ENCODE measurements at regions not wholly inside any gene's neighbourhood (a gene's known extent, or its start where the extent isn't known, plus 50 kb on each side); places are given as distances from the start of the nearest gene placed in this dataset.

DNA sequence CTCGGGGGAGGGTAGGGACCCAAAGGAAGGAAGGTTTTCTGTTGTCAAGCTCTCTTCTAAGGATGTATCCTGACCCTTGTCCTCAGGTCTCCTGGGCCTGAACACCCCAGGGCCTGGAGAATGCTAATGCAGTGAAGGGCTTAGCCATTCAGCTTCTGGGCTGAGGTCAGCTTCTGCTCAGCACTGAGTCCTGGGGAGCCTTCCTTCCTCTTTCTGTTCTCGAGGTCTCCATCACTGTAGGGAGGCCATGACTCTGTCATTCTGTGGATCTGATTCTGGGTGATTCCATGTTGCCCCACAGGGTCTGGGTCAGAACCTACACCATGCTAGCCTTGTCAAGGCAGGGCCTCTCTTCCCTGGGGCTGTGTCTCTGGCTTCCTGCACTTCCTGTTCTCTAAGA is 712.7 kb downstream of the DHX35 start (continued):
- TF ChIP-seq EZH2 (IDR thresholded peaks at IDR 0.05; ENCODE audit: low read depth, low read length, severe bottlenecking) = no peak
- no peak for TF ChIP-seq TAF7 (optimal IDR thresholded peaks at IDR 0.05; ENCODE audit: borderline replicate concordance, low read depth, low read length)
- TF ChIP-seq ZNF274 (IDR thresholded peaks at IDR 0.05; ENCODE audit: borderline replicate concordance, extremely low read depth, low read length) = no peak
